Epithelial cell of esophagus (primary cell): ENCODE measurements at regions not wholly inside any gene's neighbourhood (a gene's known extent, or its start where the extent isn't known, plus 50 kb on each side); places are given as distances from the start of the nearest gene placed in this dataset.

Experiments
- DNase-seq: peaks from one replicate; pipeline ENCODE4 v3.0.0; 2010; ENCODE audit warnings: low read depth
- H3K4me3 ChIP-seq: 2 replicates; pipeline ENCODE4 v1.5.1; 2011; ENCODE audit warnings: mild to moderate bottlenecking, low read length, control low read depth
- CTCF ChIP-seq: IDR thresholded peaks from 2 replicates; pipeline ENCODE4 v1.5.1; 2011; ENCODE audit warnings: low read depth, mild to moderate bottlenecking, low read length, control low read depth, inconsistent platforms; ENCODE audit not compliant: insufficient read depth; ENCODE audit errors: missing control alignments

- DNase-seq = no peak
- no peak for TF ChIP-seq CTCF
- no peak overlapping the region for H3K4me3 ChIP-seq
These were observed 337.5 kb upstream of the TENM3 start for GRCh38 chr4:181905708-181906107.

DNA sequence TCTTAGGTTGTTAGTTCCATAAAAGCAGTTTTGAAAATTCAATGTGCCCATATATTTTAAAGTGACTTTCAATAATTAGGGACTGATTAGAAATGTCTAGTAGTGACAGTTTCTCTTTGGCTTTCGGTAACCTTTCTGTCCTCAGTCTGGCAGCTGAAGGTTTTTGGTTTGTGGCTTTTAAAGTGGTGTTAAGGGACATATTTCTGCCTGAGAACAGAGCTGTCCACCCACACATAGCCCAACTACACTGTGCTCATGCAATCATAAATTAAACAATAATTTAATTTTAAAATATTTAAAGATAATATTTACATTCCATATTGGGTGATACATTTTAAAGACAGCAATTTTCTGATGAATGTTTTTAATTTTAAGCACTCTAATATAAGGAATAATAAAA, 335.0 kb upstream of the TENM3 start:
- no peak for DNase-seq
- no peak overlapping the region for H3K4me3 ChIP-seq
- TF ChIP-seq CTCF = no peak

DNA sequence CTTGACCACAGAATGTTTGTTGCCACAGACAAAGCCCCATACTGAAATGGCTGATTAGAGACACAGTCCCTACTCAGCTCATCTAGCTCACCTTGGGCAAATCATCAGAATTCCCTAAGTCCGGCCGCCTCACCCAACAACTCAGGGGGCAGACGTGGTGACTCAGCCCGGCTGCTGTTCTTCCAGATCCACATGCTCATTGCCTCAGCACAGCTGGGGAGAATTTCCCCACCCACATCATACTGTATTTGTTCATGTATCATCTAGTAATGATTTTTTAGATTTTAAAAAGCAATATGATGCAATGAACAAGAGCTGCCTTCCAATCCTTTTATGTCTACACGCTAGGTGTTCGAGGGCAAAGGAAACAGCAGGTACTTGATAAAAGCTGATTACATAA, 333.8 kb upstream of the TENM3 start:
- TF ChIP-seq CTCF = no peak
- peak; percentile 86 for DNase-seq
- H3K4me3 ChIP-seq = no peak overlapping the region

DNA sequence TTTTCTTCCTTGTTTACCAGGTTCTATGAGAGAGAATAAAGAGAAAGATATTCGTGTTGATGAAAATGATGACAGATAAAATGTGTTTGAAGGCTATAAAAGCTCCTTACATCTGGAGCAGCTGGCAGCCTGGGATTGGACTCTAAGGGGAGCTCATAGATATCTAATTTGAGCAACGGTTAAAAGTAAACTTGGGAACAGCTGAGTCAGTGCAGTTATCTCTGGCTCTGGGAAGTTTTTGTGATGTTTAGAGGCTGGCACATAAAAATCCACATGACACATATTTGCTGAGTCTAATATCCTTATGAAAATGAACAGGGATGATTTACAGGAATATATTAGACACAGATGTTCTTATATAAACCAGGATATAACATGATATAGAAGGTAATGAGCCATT, 331.8 kb upstream of the TENM3 start:
- no peak for TF ChIP-seq CTCF
- no peak for DNase-seq

GRCh38 chr4:181933471-181933870, 309.7 kb upstream of the TENM3 start:
- no peak for TF ChIP-seq CTCF
- H3K4me3 ChIP-seq = no peak overlapping the region
- DNase-seq = no peak

More for the DNA sequence above, 331.8 kb upstream of the TENM3 start:
- H3K4me3 ChIP-seq = no peak overlapping the region

DNA sequence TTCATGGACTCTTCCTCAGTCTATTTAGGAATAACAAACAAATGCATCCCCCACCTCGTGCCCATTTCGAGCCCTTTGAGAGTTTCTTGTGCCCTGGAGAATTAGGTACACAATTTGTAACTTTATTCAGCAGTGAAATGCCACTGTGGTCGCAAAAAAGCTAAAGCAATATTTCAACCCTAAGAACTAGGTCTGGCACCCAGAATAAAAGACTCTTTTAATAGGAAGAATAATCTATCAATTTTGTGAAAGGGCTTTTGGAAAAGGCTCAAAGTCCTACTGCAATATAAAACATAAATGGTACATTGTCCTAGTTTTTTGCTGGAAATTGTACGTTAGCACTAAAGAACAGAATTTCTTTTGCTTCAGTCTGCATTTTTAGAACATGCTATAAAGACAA, 304.6 kb upstream of the TENM3 start:
- DNase-seq = no peak
- no peak overlapping the region for H3K4me3 ChIP-seq
- no peak for TF ChIP-seq CTCF

DNA sequence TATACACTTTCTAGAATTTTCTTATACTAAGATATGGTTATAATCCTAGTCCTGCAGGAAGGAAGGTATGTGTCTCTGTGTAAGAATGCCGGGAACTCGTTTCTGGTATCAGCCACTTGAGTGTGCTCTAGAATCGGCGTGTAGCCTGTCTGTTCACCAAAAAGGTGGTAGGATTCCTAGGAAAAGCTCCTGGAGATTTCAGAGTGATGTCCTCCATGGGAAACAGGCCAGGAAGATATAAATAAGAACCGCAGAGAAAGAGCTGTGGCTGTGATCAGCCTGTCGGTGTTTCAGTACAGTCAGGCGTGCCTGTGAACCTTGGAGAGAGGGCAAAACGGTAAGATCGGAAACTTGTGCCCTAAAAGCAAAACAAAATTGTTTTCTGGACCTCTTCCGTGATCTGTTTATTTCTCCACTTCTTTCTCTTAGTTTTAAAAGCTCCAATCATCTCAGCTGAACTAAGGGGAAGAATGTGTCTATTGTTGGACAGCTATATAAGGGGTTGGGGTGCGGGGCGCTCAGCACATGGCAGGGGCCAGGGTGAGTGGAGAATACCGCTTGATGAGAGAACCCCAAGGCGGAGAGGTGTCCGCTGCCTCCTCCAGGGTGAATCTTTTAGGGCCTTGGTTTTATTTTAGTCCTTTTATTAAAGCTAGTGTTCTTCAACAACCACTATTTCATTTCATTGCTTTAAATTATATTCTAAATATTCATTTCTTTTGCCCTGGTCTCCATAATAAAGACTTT, 303.8 kb upstream of the TENM3 start:
- peak; percentile 55 for TF ChIP-seq CTCF
- no peak overlapping the region for H3K4me3 ChIP-seq
- peak; percentile 60 for DNase-seq
